GM21528 (cell line): ENCODE measurements at regions not wholly inside any gene's neighbourhood (a gene's known extent, or its start where the extent isn't known, plus 50 kb on each side); places are given as distances from the start of the nearest gene placed in this dataset.

ENCODE experiments used
- ATAC-seq: cut with Tn5 transposase; IDR thresholded peaks from one replicate; pipeline ENCODE4 v1.9.1; 2021; ENCODE audit warnings: mild to moderate bottlenecking, moderate library complexity; ENCODE audit not compliant: unreplicated experiment, low FRiP score

DNA sequence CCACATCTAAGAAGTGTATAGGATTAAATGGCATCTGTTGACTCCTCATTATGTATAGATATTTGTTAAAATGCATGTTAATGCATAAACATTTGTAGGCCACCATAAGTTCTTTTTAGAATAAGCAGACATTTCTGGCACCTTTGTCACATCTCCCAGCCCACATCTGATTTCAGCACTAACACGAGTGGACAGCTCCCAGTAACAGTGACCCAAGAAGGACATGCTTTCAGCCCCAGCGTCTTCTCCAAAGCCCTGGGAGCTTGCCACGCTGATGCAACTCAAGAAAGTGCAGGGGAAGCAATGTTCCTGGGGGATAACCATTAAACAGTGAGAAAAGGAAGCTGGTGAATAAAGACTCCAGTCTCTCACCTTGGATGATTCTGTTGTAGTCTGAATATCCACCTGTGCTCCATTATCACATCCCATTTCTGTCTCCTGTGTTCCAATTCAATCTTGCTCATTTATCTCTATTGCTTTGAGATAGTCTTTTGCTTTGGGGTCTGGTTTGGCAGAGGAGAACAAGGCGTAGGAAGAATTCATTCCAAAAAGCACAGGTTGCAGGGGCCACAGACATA is 182.6 kb upstream of the THSD7B start:
- ATAC-seq: no peak

DNA sequence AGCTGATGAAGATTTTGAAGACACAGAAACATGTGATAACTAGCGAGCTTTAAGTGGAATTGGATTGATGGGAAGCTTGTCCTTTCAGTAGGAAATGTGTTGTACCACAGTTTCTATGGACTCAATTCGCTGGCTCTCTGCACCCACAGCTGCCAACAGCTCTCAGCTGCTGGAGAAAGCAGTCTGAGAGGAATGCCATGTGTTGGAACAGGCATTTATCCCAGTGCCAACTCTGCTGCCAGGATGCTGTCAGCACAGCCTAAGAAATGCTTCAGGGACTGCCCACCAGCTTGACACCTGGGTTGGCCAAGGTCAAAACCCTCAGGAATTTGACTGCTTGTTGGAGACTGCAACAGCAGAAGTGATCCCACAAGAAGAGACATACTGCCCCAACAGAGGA is 193.0 kb upstream of the THSD7B start:
- ATAC-seq: no peak

DNA sequence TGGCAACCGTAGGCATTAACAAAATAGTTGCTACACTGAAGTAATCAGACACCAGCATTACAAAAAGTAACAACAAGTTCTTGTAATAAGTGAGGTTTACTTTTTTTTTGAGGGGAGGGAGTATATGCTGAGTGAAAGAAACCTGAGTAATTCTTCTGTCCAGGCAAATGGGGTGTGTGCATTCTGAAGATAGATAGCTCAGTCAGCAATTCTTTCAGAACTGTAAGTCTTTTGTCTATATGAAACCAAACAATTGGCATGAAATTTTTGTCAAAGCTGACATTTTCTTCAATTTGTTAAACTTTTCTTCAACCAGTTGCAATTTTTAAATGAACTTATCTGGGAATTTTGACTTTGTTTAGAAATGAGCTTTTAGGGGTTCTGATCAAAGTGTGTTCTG is 208.1 kb upstream of the THSD7B start:
- ATAC-seq: no peak

DNA sequence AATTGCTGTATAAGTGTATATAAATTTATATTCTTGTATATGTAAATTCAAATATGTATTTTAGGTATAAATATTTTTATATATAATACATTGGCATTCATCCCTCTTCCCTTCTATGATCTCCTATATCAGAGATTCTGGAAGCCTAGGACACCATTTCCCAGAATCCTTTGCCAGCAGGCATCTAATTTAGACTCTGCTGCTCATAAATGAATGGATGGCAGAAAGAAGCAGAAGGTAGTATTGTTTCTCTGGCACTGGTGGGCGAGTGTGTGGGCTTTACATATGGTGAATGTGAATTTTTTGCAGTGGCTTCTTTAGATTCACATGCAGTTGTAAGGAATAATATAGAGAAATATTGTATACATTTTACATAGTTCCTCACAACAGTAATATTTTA is 215.2 kb upstream of the THSD7B start:
- no peak for ATAC-seq

DNA sequence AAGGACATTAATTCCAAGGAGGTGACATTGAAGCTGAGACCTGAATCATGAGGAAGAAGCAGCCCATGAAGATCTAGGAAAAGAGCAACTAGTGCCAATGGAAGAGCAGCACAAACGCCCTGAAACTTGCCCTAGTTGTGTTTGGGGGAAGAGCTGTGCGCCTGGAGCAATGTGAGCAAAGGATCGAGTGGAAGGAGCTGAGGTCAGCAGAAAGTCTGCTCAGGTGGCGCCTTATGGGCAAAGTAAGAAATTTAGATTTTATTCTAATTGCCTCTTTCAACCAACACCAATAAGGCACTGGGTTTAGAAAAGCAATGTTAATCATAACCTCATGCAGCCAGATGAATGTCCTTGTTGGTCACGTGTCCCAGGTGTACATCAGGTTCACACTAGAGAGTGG is 226.0 kb upstream of the THSD7B start:
- no peak for ATAC-seq

DNA sequence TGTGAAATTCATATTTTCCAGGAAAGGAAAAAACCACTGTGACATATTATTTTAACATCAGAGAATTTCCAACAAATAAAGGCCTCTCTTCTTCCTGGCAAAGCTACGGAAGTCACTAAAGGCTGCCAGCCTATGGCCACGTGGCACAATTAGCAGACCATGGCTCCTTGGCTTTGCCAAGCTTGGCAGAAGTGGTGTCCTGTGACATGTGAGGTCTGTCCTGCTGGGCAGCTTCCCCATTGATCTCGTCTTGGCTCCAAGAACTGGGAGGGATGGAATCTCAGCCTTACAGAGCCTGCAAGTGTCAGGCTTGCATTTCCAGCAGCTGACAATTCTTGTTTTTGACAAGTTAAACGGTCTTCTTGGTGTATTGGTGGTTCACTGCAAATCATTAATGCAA is 226.9 kb upstream of the THSD7B start:
- ATAC-seq: no peak

DNA sequence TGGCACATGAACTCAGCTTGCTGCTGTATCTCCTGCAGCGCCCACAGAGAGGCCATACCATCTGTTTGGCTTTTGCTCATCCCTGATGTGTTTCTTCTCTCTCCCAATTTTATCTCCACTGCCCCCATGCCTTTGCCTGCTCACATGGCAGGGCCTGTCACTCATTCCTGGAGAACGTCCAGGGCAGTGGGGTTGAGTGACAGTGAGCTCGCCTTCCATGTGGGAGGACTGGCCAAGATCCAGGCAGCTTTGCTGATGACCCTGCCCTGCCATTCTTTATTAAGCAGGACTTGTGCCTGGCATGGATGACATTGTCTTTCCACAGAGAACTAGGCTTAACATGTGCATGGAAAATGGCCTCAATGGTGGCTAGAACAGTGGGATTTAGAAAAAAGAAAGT is 230.5 kb upstream of the THSD7B start:
- ATAC-seq: no peak

DNA sequence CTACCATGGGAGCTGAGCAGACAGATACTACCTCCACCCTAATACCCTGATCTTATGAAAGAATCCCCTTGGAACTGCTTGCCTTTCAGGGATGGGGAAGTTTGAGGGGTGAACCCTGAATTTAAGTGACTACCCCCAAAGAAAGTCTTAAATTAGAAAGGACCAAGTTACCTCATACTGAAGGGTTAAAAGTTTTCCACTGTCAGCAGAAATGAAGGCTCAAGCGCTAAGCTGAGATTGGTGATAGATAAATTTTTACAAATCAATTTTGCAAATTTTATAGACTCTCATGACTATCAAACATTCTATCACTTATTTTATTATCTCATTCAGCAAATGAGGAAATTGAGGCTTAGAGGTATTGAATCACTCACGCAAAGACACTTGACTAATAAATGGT is 233.2 kb upstream of the THSD7B start:
- no peak for ATAC-seq

DNA sequence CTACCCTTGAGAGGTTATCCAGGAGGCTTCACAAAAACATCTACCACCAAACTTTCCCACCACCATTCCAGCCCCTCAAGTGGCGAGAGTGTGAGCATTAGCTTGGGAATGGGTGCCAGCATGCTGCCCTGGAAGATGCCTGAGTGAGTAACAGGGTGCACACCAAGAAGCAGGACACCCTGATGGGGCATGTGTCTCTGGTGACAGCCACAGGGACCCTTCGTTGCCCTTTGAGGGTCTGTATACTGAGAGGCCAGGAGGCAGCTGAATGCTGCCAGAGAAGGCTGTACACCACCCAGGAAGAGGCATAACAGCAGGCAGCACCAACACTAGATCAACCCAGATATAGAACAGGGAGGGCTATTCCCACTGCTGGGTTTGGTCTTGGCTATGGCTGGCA is 233.6 kb upstream of the THSD7B start:
- no peak for ATAC-seq

DNA sequence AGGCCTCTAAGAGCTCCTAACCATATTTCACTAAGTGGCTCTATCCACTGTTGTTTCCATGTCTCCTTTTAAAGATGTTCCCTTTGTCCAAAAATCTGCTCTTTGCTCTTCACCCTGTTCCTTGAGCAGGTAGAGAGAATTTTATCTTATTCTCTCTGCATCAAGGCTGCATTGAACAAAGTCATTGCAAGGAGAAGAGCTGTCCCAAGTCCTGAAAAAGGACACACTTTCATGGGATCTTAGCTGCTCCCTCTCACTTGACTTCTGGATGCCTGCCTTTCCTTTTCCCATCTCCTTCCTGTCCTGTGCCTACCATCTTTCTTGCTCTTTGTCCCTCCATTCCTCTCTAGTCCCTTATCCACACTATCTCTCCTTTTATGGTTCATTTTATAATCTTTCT is 235.2 kb upstream of the THSD7B start:
- no peak for ATAC-seq

DNA sequence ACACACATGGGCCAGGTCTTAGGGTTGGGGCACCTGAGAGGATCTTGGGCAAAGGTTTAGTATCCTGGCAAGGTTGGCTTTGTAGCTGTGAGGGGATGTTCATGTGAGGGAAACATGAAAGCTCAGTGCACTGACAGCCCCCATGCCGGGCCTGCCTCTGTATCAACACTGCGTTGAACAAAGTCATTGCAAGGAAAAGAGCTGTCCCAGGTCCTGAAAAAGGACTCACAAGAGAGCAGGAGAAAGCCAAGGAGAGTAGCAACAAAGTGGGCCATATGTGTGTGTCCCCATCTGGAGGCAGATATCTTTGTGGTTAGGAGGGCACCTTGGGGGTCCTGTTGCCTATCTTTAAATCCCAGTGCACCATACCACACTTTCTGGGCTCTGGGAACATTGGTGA is 237.8 kb upstream of the THSD7B start:
- no peak for ATAC-seq

DNA sequence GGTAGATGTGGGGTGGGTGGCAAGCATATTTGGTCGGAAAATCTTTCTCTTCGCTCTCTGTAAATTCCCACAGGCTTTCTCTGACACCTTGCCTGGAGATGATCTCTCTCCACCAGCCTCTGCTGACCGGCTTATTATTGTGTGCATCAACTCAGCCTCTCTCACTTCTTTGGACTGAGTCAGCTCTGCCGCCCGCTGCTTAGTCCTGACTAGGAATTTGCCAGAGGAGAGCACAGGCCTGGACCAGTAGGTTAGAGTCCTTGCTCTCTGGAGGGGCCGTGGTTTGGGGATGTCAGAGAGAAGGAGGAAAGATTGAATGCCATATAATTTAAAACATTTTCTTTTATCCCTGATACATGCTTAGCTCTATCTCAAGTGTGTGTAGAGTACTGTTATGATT is 242.6 kb upstream of the THSD7B start:
- ATAC-seq: no peak

DNA sequence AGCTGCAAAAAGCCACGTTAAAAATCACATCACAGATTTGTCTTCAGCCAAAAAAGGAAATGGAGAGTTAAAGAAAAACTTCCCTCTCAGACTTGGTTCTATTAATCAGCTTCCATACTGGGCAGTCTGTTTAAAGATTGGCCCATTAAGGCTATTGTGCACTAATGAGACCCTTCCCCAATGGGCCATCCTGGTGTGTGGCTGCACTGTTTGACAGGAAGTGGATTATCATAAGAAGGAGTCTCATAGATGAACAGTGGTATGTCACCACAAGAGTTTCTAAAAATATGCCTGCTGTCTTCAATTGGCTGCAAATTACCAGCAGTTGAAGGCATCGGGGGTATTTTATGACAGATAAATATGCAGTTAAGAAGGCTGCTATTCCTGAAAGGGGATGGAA is 247.6 kb upstream of the THSD7B start:
- no peak for ATAC-seq

DNA sequence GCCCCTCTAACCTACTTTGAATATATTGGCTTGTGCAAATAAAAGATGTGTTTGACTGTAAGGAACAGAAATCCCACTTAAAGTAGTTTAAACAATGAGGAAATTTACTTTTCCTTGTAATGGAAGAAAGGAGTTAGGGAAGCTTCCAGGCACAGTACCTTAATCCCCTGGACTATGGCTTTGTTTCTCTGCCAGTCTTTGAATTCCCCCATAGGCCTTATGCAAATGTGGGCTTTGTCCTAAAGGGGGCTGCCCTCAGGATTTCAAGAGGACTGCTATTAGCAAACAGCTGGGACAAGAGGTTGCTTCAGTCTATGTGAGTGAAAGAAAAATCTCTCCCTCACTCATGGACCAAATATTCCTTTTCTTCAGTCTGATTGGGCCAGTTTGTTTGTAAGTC is 255.1 kb upstream of the THSD7B start:
- ATAC-seq: no peak

DNA sequence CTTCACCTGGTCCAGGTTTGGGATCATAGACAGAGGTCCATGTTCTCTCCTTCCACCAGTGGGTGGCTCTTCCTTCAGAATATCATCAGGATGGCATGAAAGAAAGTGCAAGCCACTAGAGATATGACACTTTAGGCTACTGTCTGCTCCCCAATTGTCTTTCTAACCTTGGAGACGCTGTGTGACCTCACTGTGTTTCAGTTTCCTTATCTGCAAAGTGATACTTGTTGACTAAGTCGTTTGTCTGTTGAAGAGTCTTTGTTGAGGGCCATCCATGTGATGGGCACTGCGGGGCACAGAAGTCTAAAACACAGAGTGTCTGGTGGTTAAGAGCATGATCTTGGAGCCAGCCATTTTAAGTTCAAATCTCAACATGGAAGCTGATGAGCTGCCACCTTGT is 259.9 kb upstream of the THSD7B start:
- no peak for ATAC-seq

DNA sequence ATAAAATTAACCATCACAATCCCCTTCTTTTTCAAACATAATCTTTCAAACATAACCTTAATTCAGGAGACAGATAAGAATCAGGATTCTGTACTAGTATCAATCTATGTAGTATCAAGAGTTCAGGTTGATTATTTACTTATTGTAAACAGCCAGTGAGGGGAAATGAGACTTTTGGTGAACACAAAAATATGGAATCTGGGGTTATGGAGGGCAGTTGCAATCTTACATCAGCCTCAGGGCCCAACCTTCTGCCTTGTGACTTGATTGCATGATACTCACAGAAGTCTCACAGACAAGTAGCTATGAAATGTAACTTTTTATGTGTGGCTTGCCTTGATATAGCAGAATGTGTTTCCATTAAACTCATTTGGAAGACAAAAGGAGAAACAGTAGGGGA is 262.7 kb upstream of the THSD7B start:
- ATAC-seq: no peak

DNA sequence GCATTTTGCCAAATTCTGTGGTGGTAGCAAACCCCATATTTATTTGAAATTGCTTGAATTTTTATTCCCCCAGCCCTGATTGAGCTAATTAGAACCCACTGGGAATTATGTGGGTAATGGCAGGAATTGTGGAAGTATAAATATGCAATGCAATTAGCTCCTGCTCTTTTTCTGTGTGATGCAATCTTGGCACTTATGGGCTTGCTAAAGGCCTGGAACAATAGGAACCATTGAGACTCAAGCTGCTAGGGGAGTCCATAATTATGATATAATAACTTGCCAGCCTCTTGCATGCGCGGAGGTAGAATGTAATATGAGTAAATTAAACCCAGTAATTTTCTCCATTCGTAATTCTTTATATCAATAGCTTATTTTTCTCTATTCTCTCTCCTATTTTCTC is 267.6 kb upstream of the THSD7B start:
- ATAC-seq: no peak

DNA sequence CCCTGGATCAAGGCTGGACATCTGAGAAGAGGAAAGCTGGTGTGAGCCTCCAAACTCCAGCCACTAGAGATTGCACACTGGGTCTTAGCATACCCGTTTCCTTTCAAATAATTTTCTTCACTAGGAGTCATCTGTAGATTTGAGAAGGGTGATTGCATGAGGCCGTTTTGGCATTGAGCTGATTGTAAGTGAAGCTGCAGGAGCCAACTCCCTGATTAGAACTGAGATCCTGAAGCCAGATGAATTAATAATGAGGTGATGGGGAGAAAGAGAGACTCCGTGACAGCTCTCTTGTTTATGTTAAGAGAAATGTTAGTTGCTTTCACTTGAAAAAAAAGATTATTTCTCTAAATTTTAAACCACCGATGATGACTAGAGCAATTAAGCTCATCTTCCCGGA is 268.4 kb upstream of the THSD7B start:
- ATAC-seq: no peak

DNA sequence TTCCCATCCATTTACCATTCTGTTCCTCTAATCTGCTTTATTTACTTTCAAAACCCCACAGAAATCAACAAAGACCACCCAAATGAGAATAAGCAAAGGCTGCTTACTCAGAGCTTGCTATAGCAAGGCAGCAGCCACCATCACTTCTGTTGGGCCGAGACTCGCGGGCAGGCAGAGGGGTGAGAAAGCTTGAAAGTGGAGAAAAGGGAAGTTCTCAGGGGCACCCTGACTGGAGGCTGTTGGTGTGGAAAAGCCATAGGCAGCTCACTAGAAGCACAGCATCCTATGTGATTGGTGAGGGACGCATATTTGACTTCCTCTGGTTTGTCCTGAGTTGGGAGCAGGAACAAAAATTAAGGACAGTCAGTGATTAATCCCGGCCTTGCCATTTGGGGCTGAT is 269.7 kb upstream of the THSD7B start:
- ATAC-seq: peak; percentile 70

DNA sequence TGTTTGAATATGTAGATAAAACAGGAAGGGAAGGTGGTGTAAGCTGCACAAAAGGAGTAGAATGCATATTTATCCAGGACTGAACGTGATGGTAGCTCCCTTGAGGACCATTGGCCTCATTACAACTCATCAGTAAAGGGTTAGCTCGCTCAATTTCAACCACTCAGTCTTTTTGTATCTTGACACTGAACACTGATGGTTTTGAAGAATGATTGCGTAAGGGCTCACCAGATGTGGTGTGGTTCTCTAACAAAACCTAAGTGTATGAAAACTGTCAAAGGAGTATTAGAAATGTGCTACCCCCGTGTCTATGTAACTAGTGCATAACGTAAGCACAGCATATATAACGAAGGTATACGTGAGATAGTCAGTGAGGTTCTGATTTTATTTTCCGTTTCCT is 272.4 kb upstream of the THSD7B start:
- no peak for ATAC-seq

DNA sequence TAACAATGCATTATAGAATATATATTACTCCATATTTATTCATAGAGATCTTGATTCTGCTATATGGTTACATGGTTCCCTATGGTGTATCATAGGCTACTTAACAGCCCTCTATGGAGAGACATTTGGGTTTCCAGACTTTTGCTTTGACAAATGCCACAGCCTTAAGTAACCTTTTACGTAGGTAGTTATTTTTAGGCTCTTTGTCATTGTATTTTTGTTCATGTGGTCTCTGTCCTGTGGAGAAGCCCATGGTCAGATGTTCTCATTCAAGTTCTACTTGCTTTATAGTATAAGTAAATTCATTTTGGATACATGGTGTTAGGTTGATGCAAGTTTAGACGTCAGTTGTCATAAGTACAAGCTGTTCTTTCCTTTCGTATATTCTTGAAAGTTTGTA is 275.2 kb upstream of the THSD7B start:
- ATAC-seq: no peak

DNA sequence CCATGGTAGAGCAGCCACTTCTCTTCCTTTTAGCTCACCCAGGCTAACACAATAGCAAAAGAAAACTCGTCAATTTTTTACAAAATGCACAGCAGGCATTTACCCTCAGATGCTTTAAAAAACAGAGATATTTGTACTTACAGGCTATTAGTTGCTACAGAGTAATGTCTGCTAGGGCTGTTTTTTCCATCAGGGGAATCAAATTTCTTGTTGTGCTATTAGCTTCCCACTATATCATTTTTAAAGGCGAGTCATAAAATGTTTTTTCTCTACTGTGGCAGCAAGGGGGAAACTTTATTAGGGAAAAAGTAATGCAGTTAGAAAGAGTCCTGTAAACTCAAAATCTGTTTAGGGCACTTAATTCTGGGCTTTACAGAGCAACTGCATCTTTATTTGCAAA is 277.9 kb upstream of the THSD7B start:
- ATAC-seq: no peak

DNA sequence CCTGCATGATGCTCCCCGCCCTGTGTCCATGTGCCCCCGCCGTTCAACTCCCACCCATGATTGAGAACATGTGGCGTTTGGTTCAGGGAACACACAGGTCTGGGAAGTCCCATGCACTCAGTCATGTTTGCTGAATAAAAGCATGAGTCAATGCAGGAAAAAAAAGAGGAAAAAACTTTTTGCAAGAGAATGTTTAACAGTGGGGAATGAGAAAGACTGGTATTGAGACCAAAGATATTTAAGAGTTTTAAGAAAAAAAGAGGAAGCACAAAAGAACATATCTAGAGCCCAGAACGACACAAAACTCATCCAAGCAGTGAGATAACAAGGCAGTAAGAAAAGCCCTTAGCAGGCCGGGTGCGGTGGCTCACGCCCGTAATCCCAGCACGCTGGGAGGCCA is 279.2 kb upstream of the THSD7B start:
- peak; percentile 57 for ATAC-seq
